Astrocyte (in vitro differentiated cells and primary cell): ENCODE measurements at regions not wholly inside any gene's neighbourhood (a gene's known extent, or its start where the extent isn't known, plus 50 kb on each side); places are given as distances from the start of the nearest gene placed in this dataset.

Source experiments
- DNase-seq: peaks from one replicate; pipeline ENCODE4 v3.0.0-alpha.2; 2010; ENCODE audit warnings: low read depth
- FAIRE-seq: peaks from 2 replicates; lab custom pipeline; 2011; peaks lifted over from hg19 to GRCh38; lab: Jason Lieb, UNC
- H2AFZ ChIP-seq: 2 replicates; pipeline ENCODE4 v1.6.0; 2012; ENCODE audit warnings: low read depth, low read length, inconsistent platforms
- H3K27ac ChIP-seq: 2 replicates; pipeline ENCODE4 v1.5.1; 2011; ENCODE audit warnings: low read depth, low read length, inconsistent platforms
- H3K27me3 ChIP-seq: 2 replicates; pipeline ENCODE4 v1.6.0; 2011; ENCODE audit warnings: low read length, inconsistent platforms; ENCODE audit not compliant: insufficient read depth
- H3K36me3 ChIP-seq: 2 replicates; pipeline ENCODE4 v1.5.1; 2011; ENCODE audit warnings: low read length, inconsistent platforms; ENCODE audit not compliant: insufficient read depth
- H3K4me1 ChIP-seq: 2 replicates; pipeline ENCODE4 v1.5.1; 2011; ENCODE audit warnings: low read length, inconsistent platforms; ENCODE audit not compliant: insufficient read depth
- H3K4me2 ChIP-seq: 2 replicates; pipeline ENCODE4 v1.6.0; 2012; ENCODE audit warnings: low read length, inconsistent platforms
- H3K4me3 ChIP-seq: 2 replicates; pipeline ENCODE4 v1.5.1; 2011; ENCODE audit warnings: low read depth, mild to moderate bottlenecking, low read length, inconsistent platforms; ENCODE audit not compliant: insufficient read depth
- H3K79me2 ChIP-seq: 2 replicates; pipeline ENCODE4 v1.6.0; 2012; ENCODE audit warnings: mild to moderate bottlenecking, low read length, inconsistent platforms; ENCODE audit not compliant: insufficient read depth
- H3K9ac ChIP-seq: 2 replicates; pipeline ENCODE4 v1.6.0; 2012; ENCODE audit warnings: mild to moderate bottlenecking, low read length, inconsistent platforms
- H3K9me3 ChIP-seq: 2 replicates; pipeline ENCODE4 v1.5.1; 2012; ENCODE audit warnings: low read depth, mild to moderate bottlenecking, low read length, inconsistent platforms; ENCODE audit not compliant: insufficient read depth
- H4K20me1 ChIP-seq: 2 replicates; pipeline ENCODE4 v1.6.0; 2012; ENCODE audit warnings: low read length, inconsistent platforms; ENCODE audit not compliant: insufficient read depth
- H3K27ac Mint-ChIP-seq: one replicate; pipeline ENCODE4 v1.8.0; 2021; ENCODE audit warnings: mild to moderate bottlenecking, mixed read lengths; ENCODE audit not compliant: unreplicated experiment
- H3K27me3 Mint-ChIP-seq: one replicate; pipeline ENCODE4 v1.8.0; 2021; ENCODE audit warnings: low read depth, mixed read lengths; ENCODE audit not compliant: unreplicated experiment
- H3K36me3 Mint-ChIP-seq: one replicate; pipeline ENCODE4 v1.8.0; 2021; ENCODE audit warnings: low read depth, mixed read lengths; ENCODE audit not compliant: unreplicated experiment
- H3K4me1 Mint-ChIP-seq: one replicate; pipeline ENCODE4 v1.8.0; 2021; ENCODE audit warnings: low read depth, mixed read lengths; ENCODE audit not compliant: unreplicated experiment
- H3K4me3 Mint-ChIP-seq: one replicate; pipeline ENCODE4 v1.8.0; 2021; ENCODE audit warnings: mild to moderate bottlenecking, moderate library complexity, mixed read lengths; ENCODE audit not compliant: unreplicated experiment
- H3K9me3 Mint-ChIP-seq: one replicate; pipeline ENCODE4 v1.8.0; 2021; ENCODE audit warnings: mild to moderate bottlenecking, mixed read lengths; ENCODE audit not compliant: unreplicated experiment
- CTCF ChIP-seq: IDR thresholded peaks from 2 replicates; pipeline ENCODE4 v1.5.1; 2011; ENCODE audit warnings: low read depth, mild to moderate bottlenecking, inconsistent platforms, low read length, moderate library complexity; ENCODE audit not compliant: insufficient read depth
- EZH2 ChIP-seq: IDR thresholded peaks from 2 replicates; pipeline ENCODE4 v1.6.1; 2012; ENCODE audit warnings: mild to moderate bottlenecking, low read length, inconsistent platforms; ENCODE audit not compliant: insufficient read depth

GRCh38 chrY:15501181-15501580 lies 976.9 kb downstream of the NLGN4Y start:
- no peak overlapping the region for H3K4me2 ChIP-seq
- H3K27ac Mint-ChIP-seq: peak overlapping the region; percentile 77
- TF ChIP-seq CTCF (no peak), EZH2 (no peak)
- FAIRE-seq: no peak
- no peaks in the 10 kb centered on the region for H3K9me3 ChIP-seq
- no peak for DNase-seq
- H3K4me3 ChIP-seq: no peak overlapping the region
- no peak overlapping the region for H3K4me3 Mint-ChIP-seq
- H3K4me1 ChIP-seq: no peaks in the 10 kb centered on the region
- peaks cover 9% of the 10 kb centered on the region for H3K4me1 Mint-ChIP-seq
- H4K20me1 ChIP-seq: no peaks in the 10 kb centered on the region
- H3K79me2 ChIP-seq: no peaks in the 10 kb centered on the region
- H3K27ac ChIP-seq: no peak overlapping the region
- H3K36me3 ChIP-seq: no peaks in the 10 kb centered on the region
- peaks cover 2% of the 10 kb centered on the region for H3K27me3 Mint-ChIP-seq
- H3K27me3 ChIP-seq: no peaks in the 10 kb centered on the region
- H3K9me3 Mint-ChIP-seq: no peaks in the 10 kb centered on the region
- no peaks in the 10 kb centered on the region for H3K36me3 Mint-ChIP-seq
- no peak overlapping the region for H3K9ac ChIP-seq
- H2AFZ ChIP-seq: no peak overlapping the region

- no peaks in the 10 kb centered on the region for H4K20me1 ChIP-seq
- DNase-seq (no peak), FAIRE-seq (no peak)
- H3K9ac ChIP-seq: no peak overlapping the region
- no peak overlapping the region for H2AFZ ChIP-seq
- no peaks in the 10 kb centered on the region for H3K36me3 ChIP-seq
- H3K27ac ChIP-seq: no peak overlapping the region
- TF ChIP-seq EZH2: no peak
- TF ChIP-seq CTCF: no peak
- no peaks in the 10 kb centered on the region for H3K36me3 Mint-ChIP-seq
- no peaks in the 10 kb centered on the region for H3K27me3 ChIP-seq
- no peaks in the 10 kb centered on the region for H3K4me1 ChIP-seq
- H3K9me3 Mint-ChIP-seq: peaks cover under 1% of the 10 kb centered on the region
- no peak overlapping the region for H3K27ac Mint-ChIP-seq
- peaks cover 12% of the 10 kb centered on the region for H3K27me3 Mint-ChIP-seq
- no peak overlapping the region for H3K4me2 ChIP-seq
- no peak overlapping the region for H3K4me3 Mint-ChIP-seq
- H3K4me3 ChIP-seq: no peak overlapping the region
- no peaks in the 10 kb centered on the region for H3K4me1 Mint-ChIP-seq
- H3K9me3 ChIP-seq: no peaks in the 10 kb centered on the region
- no peaks in the 10 kb centered on the region for H3K79me2 ChIP-seq
Measured at GRCh38 chrY:15510288-15510687, 986.0 kb downstream of the NLGN4Y start.

GRCh38 chrY:15510984-15511650 lies 986.8 kb downstream of the NLGN4Y start:
- Histone ChIP-seq H3K27ac (no peak overlapping the region), H3K79me2 (no peaks in the 10 kb centered on the region), H2AFZ (no peak overlapping the region), H3K27me3 (no peaks in the 10 kb centered on the region), H3K4me2 (no peak overlapping the region), H4K20me1 (no peaks in the 10 kb centered on the region), H3K36me3 (no peaks in the 10 kb centered on the region), H3K9me3 (no peaks in the 10 kb centered on the region), H3K4me1 (no peaks in the 10 kb centered on the region), H3K4me3 (no peak overlapping the region), H3K9ac (no peak overlapping the region)
- no peaks in the 10 kb centered on the region for H3K4me1 Mint-ChIP-seq
- no peaks in the 10 kb centered on the region for H3K36me3 Mint-ChIP-seq
- no peak for DNase-seq
- peaks cover 10% of the 10 kb centered on the region for H3K27me3 Mint-ChIP-seq
- H3K4me3 Mint-ChIP-seq: no peak overlapping the region
- peaks cover 2% of the 10 kb centered on the region for H3K9me3 Mint-ChIP-seq
- no peak overlapping the region for H3K27ac Mint-ChIP-seq
- FAIRE-seq: no peak
- no peak for TF ChIP-seq EZH2
- no peak for TF ChIP-seq CTCF
